MM.1S (cell line): ENCODE measurements at regions not wholly inside any gene's neighbourhood (a gene's known extent, or its start where the extent isn't known, plus 50 kb on each side); places are given as distances from the start of the nearest gene placed in this dataset.

Experiments
- DNase-seq: peaks from one replicate; pipeline ENCODE4 v3.0.0-alpha.2; 2015
- H2AFZ ChIP-seq: fragments of 300-600 bp; sonication (generic); 2 replicates; pipeline ENCODE4 v1.6.0; 2016; ENCODE audit warnings: antibody characterized with exemption, low read length
- H3F3A ChIP-seq: fragments of 300-600 bp; sonication (generic); 2 replicates; pipeline ENCODE4 v1.6.1; 2016; ENCODE audit warnings: mild to moderate bottlenecking, antibody characterized with exemption, low read length, moderate library complexity, mixed read lengths; ENCODE audit not compliant: insufficient read depth
- H3K27ac ChIP-seq: fragments of 300-600 bp; sonication (generic); 2 replicates; pipeline ENCODE4 v1.5.1; 2016; ENCODE audit warnings: mild to moderate bottlenecking, low read length
- H3K27me3 ChIP-seq: fragments of 300-600 bp; sonication (generic); replicated peaks from 2 replicates; pipeline ENCODE4 v1.6.0; 2016; ENCODE audit warnings: low read length; ENCODE audit not compliant: insufficient read depth
- H3K36me3 ChIP-seq: fragments of 300-600 bp; sonication (generic); replicated peaks from 2 replicates; pipeline ENCODE4 v1.6.1; 2016; ENCODE audit warnings: mild to moderate bottlenecking, low read length, mixed read lengths; ENCODE audit not compliant: insufficient read depth
- H3K4me1 ChIP-seq: fragments of 300-600 bp; sonication (generic); 2 replicates; pipeline ENCODE4 v1.6.1; 2016; ENCODE audit warnings: low read length, mixed read lengths
- H3K4me2 ChIP-seq: fragments of 300-600 bp; sonication (generic); 2 replicates; pipeline ENCODE4 v1.6.0; 2016; ENCODE audit warnings: low read depth, low read length
- H3K4me3 ChIP-seq: fragments of 300-600 bp; sonication (generic); 2 replicates; pipeline ENCODE4 v1.5.1; 2016; ENCODE audit warnings: low read length, mixed read lengths
- H3K79me2 ChIP-seq: fragments of 300-600 bp; sonication (generic); 2 replicates; pipeline ENCODE4 v1.6.1; 2016; ENCODE audit warnings: mixed run types, low read length, mixed read lengths
- H3K9ac ChIP-seq: fragments of 300-600 bp; sonication (generic); 2 replicates; pipeline ENCODE4 v1.6.1; 2016; ENCODE audit warnings: low read length, mixed read lengths
- H3K9me2 ChIP-seq: fragments of 300-600 bp; sonication (generic); replicated peaks from 2 replicates; pipeline ENCODE4 v1.6.1; 2016; ENCODE audit warnings: mild to moderate bottlenecking, low read length, mixed read lengths; ENCODE audit not compliant: insufficient read depth
- H3K9me3 ChIP-seq: fragments of 300-600 bp; sonication (generic); replicated peaks from 2 replicates; pipeline ENCODE4 v1.6.1; 2016; ENCODE audit warnings: mild to moderate bottlenecking, low read length, mixed read lengths; ENCODE audit not compliant: insufficient read depth
- H4K20me1 ChIP-seq: fragments of 300-600 bp; sonication (generic); 2 replicates; pipeline ENCODE4 v1.6.1; 2016; ENCODE audit warnings: mild to moderate bottlenecking, low read length, moderate library complexity, mixed read lengths; ENCODE audit not compliant: insufficient read depth
- CTCF ChIP-seq: fragments of 300-600 bp; sonication (generic); IDR thresholded peaks from 2 replicates; pipeline ENCODE4 v1.5.1; 2016; ENCODE audit warnings: antibody characterized with exemption, low read length, mixed read lengths
- EZH2 ChIP-seq: fragments of 300-600 bp; sonication (generic); optimal IDR thresholded peaks from 2 replicates; pipeline ENCODE3; 2017; ENCODE audit warnings: low read depth, mild to moderate bottlenecking, antibody characterized with exemption, low read length, mixed read lengths
- EZH2phosphoT487 ChIP-seq: fragments of 300-600 bp; sonication (generic); IDR thresholded peaks from 2 replicates; pipeline ENCODE4 v1.6.1; 2018; ENCODE audit warnings: antibody characterized with exemption, low read length

- Histone ChIP-seq H3K4me3 (no peak overlapping the region), H3K79me2 (no peaks in the 10 kb centered on the region)
Measured at GRCh38 chr19:23521471-23521870, 126.2 kb upstream of the ZNF91 start.

GRCh38 chr19:23520441-23520840 is 125.2 kb upstream of the ZNF91 start:
- Histone ChIP-seq H3K4me3 (no peak overlapping the region), H3K9me2 (no peaks in the 10 kb centered on the region), H3K4me1 (no peaks in the 10 kb centered on the region), H3F3A (no peaks in the 10 kb centered on the region), H3K9ac (no peak overlapping the region), H3K4me2 (no peak overlapping the region), H3K27me3 (no peaks in the 10 kb centered on the region), H3K9me3 (no peaks in the 10 kb centered on the region), H4K20me1 (no peaks in the 10 kb centered on the region), H3K36me3 (no peaks in the 10 kb centered on the region), H3K79me2 (no peaks in the 10 kb centered on the region), H2AFZ (no peak overlapping the region), H3K27ac (no peak overlapping the region)
- TF ChIP-seq CTCF: no peak
- no peak for DNase-seq

More at GRCh38 chr19:23521471-23521870, 126.2 kb upstream of the ZNF91 start:
- H3K4me2 ChIP-seq: no peak overlapping the region
- no peaks in the 10 kb centered on the region for H3K9me3 ChIP-seq
- no peaks in the 10 kb centered on the region for H3K27me3 ChIP-seq
- H3K9ac ChIP-seq: no peak overlapping the region
- H3K27ac ChIP-seq: no peak overlapping the region
- no peaks in the 10 kb centered on the region for H4K20me1 ChIP-seq
- H3K36me3 ChIP-seq: no peaks in the 10 kb centered on the region
- TF ChIP-seq EZH2 (no peak), CTCF (no peak), EZH2phosphoT487 (no peak)
- no peak for DNase-seq
- no peaks in the 10 kb centered on the region for H3K9me2 ChIP-seq
- no peaks in the 10 kb centered on the region for H3F3A ChIP-seq
- no peak overlapping the region for H2AFZ ChIP-seq
- H3K4me1 ChIP-seq: no peaks in the 10 kb centered on the region

- Histone ChIP-seq H3K4me3 (no peak overlapping the region), H3K4me2 (no peak overlapping the region), H3K27ac (no peak overlapping the region), H2AFZ (no peak overlapping the region), H3F3A (no peaks in the 10 kb centered on the region), H3K9me2 (no peaks in the 10 kb centered on the region), H3K9ac (no peak overlapping the region), H3K27me3 (no peaks in the 10 kb centered on the region), H3K79me2 (no peaks in the 10 kb centered on the region), H3K36me3 (no peaks in the 10 kb centered on the region), H3K9me3 (no peaks in the 10 kb centered on the region), H4K20me1 (no peaks in the 10 kb centered on the region), H3K4me1 (no peaks in the 10 kb centered on the region)
- DNase-seq: no peak
- TF ChIP-seq CTCF: no peak
- TF ChIP-seq EZH2phosphoT487: no peak
- TF ChIP-seq EZH2: no peak
Measured at GRCh38 chr19:23519031-23519430, 123.8 kb upstream of the ZNF91 start.

- Histone ChIP-seq H3K4me1 (no peaks in the 10 kb centered on the region), H3K27ac (no peak overlapping the region), H3K9ac (no peak overlapping the region), H3K9me3 (no peaks in the 10 kb centered on the region), H4K20me1 (no peaks in the 10 kb centered on the region), H3K9me2 (no peaks in the 10 kb centered on the region), H2AFZ (no peak overlapping the region), H3K4me2 (no peak overlapping the region), H3K36me3 (no peaks in the 10 kb centered on the region), H3K4me3 (no peak overlapping the region), H3K27me3 (no peaks in the 10 kb centered on the region), H3F3A (no peaks in the 10 kb centered on the region), H3K79me2 (no peaks in the 10 kb centered on the region)
- TF ChIP-seq EZH2phosphoT487: no peak
- no peak for TF ChIP-seq CTCF
- no peak for TF ChIP-seq EZH2
- DNase-seq: no peak
Measured at GRCh38 chr19:23516266-23516665, 121.0 kb upstream of the ZNF91 start.
